ENCODE measurements at regions not wholly inside any gene's neighbourhood (a gene's known extent, or its start where the extent isn't known, plus 50 kb on each side); places are given as distances from the start of the nearest gene placed in this dataset.

GRCh38 chr18:60872434-60872833 lies 460.8 kb upstream of the CDH20 start:
- TF ChIP-seq CTCF (conservative IDR thresholded peaks at IDR 0.05; ENCODE audit: low read depth, low read length) = no peak
- TF ChIP-seq EZH2 (IDR thresholded peaks at IDR 0.05; ENCODE audit: borderline replicate concordance, low read depth, low read length, poor library complexity, severe bottlenecking) = no peak

Measured in A673 (cell line).